Muscle layer of duodenum (tissue), 2 donors: ENCODE measurements at regions not wholly inside any gene's neighbourhood (a gene's known extent, or its start where the extent isn't known, plus 50 kb on each side); places are given as distances from the start of the nearest gene placed in this dataset.

ENCODE experiments used
- H3K27ac ChIP-seq: one replicate; pipeline ENCODE4 v1.7.0; 2013; ENCODE audit warnings: mild to moderate bottlenecking, low read length
- H3K27me3 ChIP-seq: one replicate; pipeline ENCODE4 v1.7.0; 2013; ENCODE audit warnings: low read depth, mild to moderate bottlenecking, control low read depth, low read length
- H3K36me3 ChIP-seq, 2 donors: one replicate each; pipeline ENCODE4 v1.7.0; 2013; ENCODE audit warnings: low read length in 2 of 2, control low read depth in 1 of 2, mild to moderate bottlenecking in 1 of 2; ENCODE audit not compliant: insufficient read depth in 2 of 2, control insufficient read depth in 1 of 2
- H3K4me1 ChIP-seq, 2 donors: one replicate each; pipeline ENCODE4 v1.7.0; 2013; ENCODE audit warnings: low read length in 2 of 2, mild to moderate bottlenecking in 2 of 2, control low read depth in 1 of 2, moderate library complexity in 1 of 2; ENCODE audit not compliant: insufficient read depth in 2 of 2, control insufficient read depth in 1 of 2
- H3K4me3 ChIP-seq, 2 donors: one replicate each; pipeline ENCODE4 v1.7.0; 2013; ENCODE audit warnings: low read length in 2 of 2, low read depth in 1 of 2, mild to moderate bottlenecking in 1 of 2
- H3K9me3 ChIP-seq, 2 donors: one replicate each; pipeline ENCODE4 v1.7.0; 2013; ENCODE audit warnings: low read length in 2 of 2, control low read depth in 1 of 2, mild to moderate bottlenecking in 1 of 2; ENCODE audit not compliant: control insufficient read depth in 1 of 2
- donor health status: healthy.

DNA sequence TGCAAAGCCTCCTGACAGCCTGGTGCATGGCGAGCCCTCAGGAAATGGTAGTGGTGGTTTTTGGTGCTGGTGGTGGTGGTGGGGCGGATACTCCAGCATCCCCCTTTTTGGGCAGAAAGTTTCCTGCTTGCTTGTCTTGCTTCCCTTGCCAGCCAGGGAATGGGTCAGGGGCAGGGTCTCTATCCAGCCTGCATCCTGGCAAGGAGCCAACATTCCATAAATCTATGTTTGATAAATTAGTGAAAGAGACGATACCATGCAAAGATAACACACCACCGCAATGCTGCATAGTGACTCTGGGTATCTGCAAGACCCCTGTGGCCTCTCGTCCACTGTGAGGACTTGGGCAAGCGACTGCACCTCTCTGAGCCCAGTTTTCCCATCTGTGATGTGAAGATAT is 246.2 kb downstream of the LRFN2 start:
- Histone ChIP-seq H3K27ac (no peak overlapping the region), H3K27me3 (no peaks in the 10 kb centered on the region), H3K9me3 (no peaks in the 10 kb centered on the region), H3K4me3 (no peak overlapping the region), H3K36me3 (no peaks in the 10 kb centered on the region), H3K4me1 (peaks cover 0 to 4% of the 10 kb centered on the region in 2 donors)

GRCh38 chr6:40340196-40340595 is 247.0 kb downstream of the LRFN2 start:
- H3K36me3 ChIP-seq, result no peaks in the 10 kb centered on the region
- no peaks in the 10 kb centered on the region for H3K9me3 ChIP-seq
- no peak overlapping the region for H3K27ac ChIP-seq
- H3K4me1 ChIP-seq, result peaks cover 0 to 4% of the 10 kb centered on the region in 2 donors
- H3K27me3 ChIP-seq, result no peaks in the 10 kb centered on the region
- H3K4me3 ChIP-seq, result no peak overlapping the region

DNA sequence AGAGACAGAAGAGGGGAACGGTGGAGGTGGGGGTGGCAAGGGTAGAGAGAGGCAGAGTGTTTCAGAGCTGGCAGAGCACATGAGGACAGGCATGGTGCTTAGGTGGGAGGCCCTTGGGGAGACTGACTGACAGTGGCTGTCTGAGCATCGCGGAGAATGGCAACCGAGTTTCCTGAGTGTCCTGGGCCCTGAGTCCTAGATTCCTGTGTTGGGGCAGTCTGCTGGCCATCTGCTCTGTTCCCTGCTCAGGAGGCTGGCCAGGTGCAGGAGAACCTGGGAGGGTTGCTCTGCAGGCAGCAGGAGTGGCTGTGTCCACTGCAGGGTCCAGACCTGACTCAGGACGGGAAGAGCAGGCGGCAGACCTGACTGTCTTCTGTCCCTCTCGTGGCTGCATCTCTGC is 248.9 kb downstream of the LRFN2 start:
- Histone ChIP-seq H3K4me1 (no peaks in the 10 kb centered on the region), H3K27ac (no peak overlapping the region), H3K36me3 (no peaks in the 10 kb centered on the region), H3K4me3 (no peak overlapping the region), H3K27me3 (no peaks in the 10 kb centered on the region), H3K9me3 (no peaks in the 10 kb centered on the region)

GRCh38 chr6:40336940-40337760 is 250.0 kb downstream of the LRFN2 start:
- no peak overlapping the region for H3K27ac ChIP-seq
- H3K4me1 ChIP-seq, result no peaks in the 10 kb centered on the region
- H3K9me3 ChIP-seq, result no peaks in the 10 kb centered on the region
- no peaks in the 10 kb centered on the region for H3K36me3 ChIP-seq
- no peaks in the 10 kb centered on the region for H3K27me3 ChIP-seq
- H3K4me3 ChIP-seq, result no peak overlapping the region

DNA sequence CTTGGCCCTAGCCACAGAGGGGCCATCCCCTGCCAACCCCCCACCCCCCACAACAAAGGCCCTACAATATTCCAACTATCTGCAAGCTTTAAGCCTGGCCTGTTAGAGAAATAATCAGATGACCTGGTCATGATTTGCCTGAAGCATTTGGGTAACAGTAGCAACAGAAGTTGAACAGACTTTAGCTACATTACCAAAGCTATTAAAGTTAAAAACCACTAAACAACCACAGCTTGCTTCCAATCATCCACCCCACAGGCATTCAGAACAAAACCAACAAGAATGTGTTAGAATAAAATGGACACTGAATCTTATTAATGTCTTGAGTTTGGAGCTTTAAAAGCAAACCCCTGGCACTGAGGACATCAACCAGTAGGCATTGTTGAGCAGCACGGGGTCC is 250.9 kb downstream of the LRFN2 start:
- H3K4me1 ChIP-seq, result no peaks in the 10 kb centered on the region
- no peaks in the 10 kb centered on the region for H3K9me3 ChIP-seq
- H3K27ac ChIP-seq, result no peak overlapping the region
- no peaks in the 10 kb centered on the region for H3K27me3 ChIP-seq
- no peak overlapping the region for H3K4me3 ChIP-seq
- H3K36me3 ChIP-seq, result no peaks in the 10 kb centered on the region

DNA sequence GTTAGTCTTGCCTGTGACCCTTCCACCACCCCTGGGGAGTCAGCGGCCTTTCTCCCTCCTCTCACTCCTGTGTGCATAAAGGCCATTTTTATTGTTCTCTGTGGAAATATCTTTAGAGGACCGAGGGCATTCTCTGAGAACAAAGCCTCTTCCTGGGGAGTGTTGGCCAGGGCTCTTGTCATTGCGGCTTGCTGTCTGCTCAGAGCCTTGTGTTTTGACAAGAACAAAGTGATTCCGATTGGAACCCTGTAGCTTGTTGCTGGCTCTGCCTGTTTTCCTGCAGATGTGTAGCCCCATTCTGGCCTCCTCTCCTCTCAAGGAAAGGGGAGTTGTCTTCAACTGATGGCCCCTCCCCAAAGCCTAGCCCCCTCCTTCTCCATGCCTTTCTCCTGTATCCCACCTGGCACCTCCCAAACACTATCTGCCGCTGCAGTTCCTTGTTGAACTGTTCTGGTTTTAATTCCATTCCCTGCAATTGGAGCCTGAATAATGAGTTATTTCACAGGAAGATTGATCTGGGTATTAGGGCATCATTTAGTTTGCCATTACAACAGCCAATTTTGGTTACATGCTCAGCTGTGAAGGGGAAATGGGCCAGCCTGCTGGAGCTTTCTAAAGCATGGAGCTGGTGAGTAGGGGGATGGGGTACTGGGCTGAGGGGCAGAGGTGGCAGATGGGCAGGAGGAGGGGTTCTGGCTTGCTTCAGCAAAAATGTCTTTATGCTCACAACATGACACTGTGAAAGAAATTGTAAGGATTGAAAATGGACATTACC is 252.5 kb downstream of the LRFN2 start:
- Histone ChIP-seq H3K27me3 (no peaks in the 10 kb centered on the region), H3K27ac (no peak overlapping the region), H3K4me1 (no peaks in the 10 kb centered on the region), H3K36me3 (no peaks in the 10 kb centered on the region), H3K4me3 (no peak overlapping the region), H3K9me3 (no peaks in the 10 kb centered on the region)

DNA sequence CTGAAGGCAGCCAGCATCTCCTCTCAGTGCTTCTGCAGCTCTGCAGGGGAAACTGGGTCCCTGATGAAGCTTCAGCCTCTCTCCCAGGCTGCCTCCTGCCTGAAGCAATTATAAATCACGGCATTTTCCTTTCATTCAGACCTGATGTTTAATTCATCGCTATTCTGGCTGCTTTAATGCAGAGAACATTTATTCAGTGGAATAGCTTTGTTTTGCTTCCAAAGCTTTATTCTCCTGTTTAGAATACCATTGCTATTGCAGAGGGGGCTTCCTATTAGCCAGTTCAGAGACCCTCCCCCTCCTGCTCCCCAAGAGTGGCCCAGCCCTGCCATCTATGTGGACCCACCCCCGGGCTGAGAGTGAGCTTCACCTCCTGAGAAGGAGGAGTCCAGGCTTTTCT is 255.6 kb downstream of the LRFN2 start:
- Histone ChIP-seq H3K9me3 (no peaks in the 10 kb centered on the region), H3K4me3 (no peak overlapping the region), H3K27me3 (no peaks in the 10 kb centered on the region), H3K36me3 (no peaks in the 10 kb centered on the region), H3K4me1 (no peaks in the 10 kb centered on the region), H3K27ac (no peak overlapping the region)

- H3K27me3 ChIP-seq, result no peaks in the 10 kb centered on the region
- no peaks in the 10 kb centered on the region for H3K9me3 ChIP-seq
- H3K27ac ChIP-seq, result no peak overlapping the region
- H3K36me3 ChIP-seq, result no peaks in the 10 kb centered on the region
- no peaks in the 10 kb centered on the region for H3K4me1 ChIP-seq
- H3K4me3 ChIP-seq, result no peak overlapping the region
Observed at GRCh38 chr6:40330301-40330721, 256.9 kb downstream of the LRFN2 start.

DNA sequence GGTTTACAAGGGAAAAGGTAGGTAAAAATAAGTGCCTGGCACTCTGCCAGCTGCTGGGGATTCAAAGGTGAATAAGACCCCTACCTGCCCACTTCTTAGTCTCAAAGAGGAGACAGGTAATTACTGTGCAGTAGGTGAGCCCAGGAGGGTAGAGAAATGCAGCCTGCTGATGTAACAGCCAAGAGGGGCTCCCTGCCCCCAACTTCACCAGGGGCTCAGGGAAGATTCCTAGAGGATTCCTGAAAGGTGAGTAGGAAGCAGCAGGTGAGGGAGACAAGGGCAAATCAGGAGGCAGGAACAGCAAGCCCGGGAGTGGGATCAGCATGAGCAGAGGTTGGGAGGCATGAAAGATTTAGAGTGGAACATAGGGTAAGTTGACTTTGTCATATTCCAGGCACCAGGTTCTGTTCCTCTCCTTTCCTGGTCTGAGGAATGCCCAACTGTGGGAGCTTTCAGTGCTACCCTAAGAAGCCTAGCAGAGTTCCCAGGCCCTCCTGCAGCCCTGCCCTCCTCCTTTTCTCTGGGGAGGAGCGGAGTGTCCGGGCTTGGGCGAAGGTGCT is 258.1 kb downstream of the LRFN2 start:
- H3K4me3 ChIP-seq, result no peak overlapping the region

DNA sequence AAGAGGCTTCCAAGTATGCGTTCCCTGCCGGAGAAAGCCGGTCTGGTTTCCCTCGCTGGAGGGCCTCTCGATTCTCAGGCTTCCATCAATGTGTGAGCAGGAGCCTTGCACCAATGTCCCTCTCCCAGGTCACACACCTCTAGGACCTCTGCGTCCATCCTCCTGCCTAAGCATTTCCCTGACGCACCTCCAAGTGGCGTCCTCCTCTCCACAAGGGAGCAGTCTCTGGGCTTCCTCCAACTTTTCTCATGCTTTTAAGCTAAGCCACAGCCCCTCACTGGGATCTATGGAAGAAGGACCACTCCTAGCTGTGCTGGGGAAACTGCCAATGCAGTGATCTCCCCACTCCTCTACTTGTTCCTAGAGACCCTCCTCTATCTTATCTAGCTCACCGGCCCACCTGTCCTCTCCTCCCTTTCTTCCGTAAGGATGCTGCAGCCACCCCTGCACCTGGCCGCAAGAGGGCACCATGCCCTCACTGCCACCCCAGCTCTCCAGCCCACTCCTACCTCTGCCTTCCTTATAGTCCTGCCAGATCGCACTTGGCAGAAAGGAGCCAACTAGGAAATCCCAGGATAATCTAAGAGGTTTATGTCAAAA is 258.7 kb downstream of the LRFN2 start:
- Histone ChIP-seq H3K4me3 (no peak overlapping the region), H3K9me3 (no peaks in the 10 kb centered on the region), H3K4me1 (no peaks in the 10 kb centered on the region), H3K27ac (no peak overlapping the region), H3K27me3 (no peaks in the 10 kb centered on the region), H3K36me3 (no peaks in the 10 kb centered on the region)

More for the DNA sequence above, 258.1 kb downstream of the LRFN2 start:
- Histone ChIP-seq H3K36me3 (no peaks in the 10 kb centered on the region), H3K27me3 (no peaks in the 10 kb centered on the region), H3K4me1 (no peaks in the 10 kb centered on the region), H3K27ac (no peak overlapping the region), H3K9me3 (no peaks in the 10 kb centered on the region)

DNA sequence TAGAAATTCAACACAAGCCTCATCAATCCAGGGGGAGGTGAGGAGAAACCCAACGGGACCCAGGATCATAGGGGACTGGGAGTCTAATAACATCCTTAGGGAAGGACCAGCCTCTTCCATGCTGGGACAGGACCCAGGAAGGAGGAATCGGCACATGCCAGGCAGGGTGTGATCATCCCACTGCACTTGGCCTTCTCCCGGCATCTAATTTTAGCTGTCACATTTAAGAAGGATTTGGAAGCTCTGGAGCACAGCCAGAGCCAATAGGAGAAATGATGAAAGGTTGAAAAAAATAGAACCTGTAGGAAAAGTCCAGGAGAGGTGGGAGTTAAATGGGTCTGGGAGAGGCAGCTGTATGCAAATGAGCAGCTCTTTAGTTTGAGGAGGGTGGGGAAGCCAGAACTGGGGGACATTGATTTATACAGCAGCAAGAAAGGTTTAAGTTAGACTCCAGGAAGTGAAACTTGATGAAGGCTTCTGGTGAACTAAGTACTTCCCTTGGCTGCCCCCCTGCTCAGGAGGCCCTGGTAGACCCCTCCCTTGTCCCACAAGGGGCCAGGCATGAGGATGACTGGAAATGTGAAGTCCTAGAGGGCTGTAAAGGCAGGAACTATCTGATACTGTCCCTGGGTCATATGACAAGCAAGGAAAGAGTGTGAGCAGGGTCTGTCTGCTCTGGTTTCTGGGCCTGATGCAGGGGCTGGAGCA is 260.3 kb downstream of the LRFN2 start:
- H3K27me3 ChIP-seq, result no peaks in the 10 kb centered on the region
- no peak overlapping the region for H3K4me3 ChIP-seq
- H3K9me3 ChIP-seq, result no peaks in the 10 kb centered on the region
- H3K27ac ChIP-seq, result no peak overlapping the region
- H3K4me1 ChIP-seq, result no peaks in the 10 kb centered on the region
- no peaks in the 10 kb centered on the region for H3K36me3 ChIP-seq
